HG03354 (cell line): ENCODE measurements at regions not wholly inside any gene's neighbourhood (a gene's known extent, or its start where the extent isn't known, plus 50 kb on each side); places are given as distances from the start of the nearest gene placed in this dataset.
A peak's percentile ranks its signal among the peaks of the same experiment; 100 is the strongest.
"Not testable (repeated sequence)": the region's sequence is repeated elsewhere in the genome, so short reads cannot be mapped to it uniquely, and the experiment has no call there.

Experiments used
- ATAC-seq: cut with Tn5 transposase; IDR thresholded peaks from one replicate; pipeline ENCODE4 v1.9.1; 2021; ENCODE audit warnings: mild to moderate bottlenecking; ENCODE audit not compliant: unreplicated experiment, poor library complexity, severe bottlenecking

DNA sequence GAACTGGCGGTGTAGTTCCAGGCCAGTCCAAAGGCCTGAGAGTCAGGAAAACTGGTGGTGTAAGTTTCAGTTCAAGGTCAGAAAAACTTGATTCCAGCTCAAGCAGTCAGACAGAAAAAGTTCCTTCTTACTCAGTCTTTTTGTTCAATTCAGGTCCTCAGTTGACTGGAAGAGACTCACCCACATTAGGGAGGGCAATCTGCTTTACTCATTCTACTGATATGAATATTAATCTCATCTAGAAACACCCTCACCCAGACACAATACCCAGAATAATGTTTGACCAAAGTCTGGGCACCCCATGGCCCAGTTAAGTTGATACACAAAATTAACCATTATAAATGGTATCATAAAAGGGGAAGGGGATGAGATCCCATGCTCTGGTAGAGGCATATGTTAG is 50.1 kb upstream of the LTA4H start:
- ATAC-seq, result no peak

- ATAC-seq, result not testable (repeated sequence)
Observed at GRCh38 chr12:96086190-96086589, 50.8 kb upstream of the LTA4H start.

- no peak for ATAC-seq
Observed at GRCh38 chr12:96091833-96092232, 56.4 kb upstream of the LTA4H start.

- ATAC-seq, result no peak
Observed at GRCh38 chr12:96093543-96094196, 58.3 kb upstream of the LTA4H start.

GRCh38 chr12:96094201-96094600 is 58.8 kb upstream of the LTA4H start:
- no peak for ATAC-seq

DNA sequence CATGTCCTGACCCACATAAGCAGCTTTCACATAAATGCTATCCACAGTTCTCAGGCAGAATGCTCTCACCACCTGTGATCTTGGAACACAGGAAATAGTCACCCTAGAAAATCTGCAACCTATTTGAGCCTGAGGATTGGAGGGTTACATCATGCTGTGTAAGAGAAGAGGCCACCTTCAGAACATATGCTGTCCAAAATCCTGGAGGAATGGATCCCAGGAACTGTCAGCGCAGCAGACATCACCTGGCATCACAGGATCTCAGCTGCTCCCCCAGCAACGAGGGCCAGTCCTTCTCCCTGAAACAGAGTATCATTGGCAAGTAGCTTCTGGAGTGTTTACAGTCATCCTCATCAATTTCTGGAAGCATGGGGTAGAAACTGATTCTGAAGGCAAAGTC is 63.2 kb upstream of the LTA4H start:
- ATAC-seq, result no peak

DNA sequence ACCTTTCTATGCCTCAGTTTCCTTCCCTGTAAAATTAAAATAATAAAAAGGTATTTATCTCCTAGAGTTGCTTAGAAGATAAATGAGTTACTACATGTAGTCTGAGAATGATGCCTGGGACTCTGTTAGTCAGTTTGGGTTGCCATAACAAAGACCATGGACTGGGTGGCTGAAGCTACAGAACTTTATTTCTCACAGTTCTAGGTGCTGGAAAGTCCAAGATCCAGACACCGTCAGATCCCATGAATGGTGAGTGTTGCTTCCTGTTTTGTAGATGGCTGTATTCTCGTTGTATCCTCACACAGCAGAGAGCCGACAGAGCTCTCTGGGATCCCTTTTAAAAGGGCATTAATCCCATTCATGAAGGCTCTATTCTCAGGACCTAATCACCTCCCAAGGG is 64.0 kb upstream of the LTA4H start:
- no peak for ATAC-seq

DNA sequence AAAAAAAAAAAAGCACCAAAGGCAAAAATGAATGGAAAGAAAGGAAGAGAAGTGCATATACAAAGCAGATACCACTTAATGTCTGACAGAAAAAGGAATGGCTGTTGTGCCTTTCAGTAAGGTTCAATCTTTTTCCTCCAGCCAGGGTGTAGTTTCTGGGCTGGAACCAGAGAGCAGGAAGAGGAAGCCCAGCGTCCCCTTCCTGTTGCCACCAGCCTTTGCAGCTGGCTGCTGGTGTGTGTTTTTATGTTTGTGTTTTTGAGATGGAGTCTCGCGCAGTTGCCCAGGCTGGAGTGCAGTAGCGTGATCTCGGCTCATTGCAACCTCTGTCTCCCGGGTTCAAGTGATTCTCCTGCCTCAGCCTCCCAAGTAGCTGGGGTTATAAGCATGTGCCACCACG is 64.6 kb upstream of the LTA4H start:
- ATAC-seq, result no peak

- ATAC-seq, result no peak
Observed at GRCh38 chr12:96101806-96102205, 66.4 kb upstream of the LTA4H start.

GRCh38 chr12:96103067-96103644 is 67.8 kb upstream of the LTA4H start:
- no peak for ATAC-seq

- no peak for ATAC-seq
Observed at GRCh38 chr12:96104566-96104965, 69.2 kb upstream of the LTA4H start.

- ATAC-seq, result no peak
Observed at GRCh38 chr12:96106137-96106536, 70.8 kb upstream of the LTA4H start.

DNA sequence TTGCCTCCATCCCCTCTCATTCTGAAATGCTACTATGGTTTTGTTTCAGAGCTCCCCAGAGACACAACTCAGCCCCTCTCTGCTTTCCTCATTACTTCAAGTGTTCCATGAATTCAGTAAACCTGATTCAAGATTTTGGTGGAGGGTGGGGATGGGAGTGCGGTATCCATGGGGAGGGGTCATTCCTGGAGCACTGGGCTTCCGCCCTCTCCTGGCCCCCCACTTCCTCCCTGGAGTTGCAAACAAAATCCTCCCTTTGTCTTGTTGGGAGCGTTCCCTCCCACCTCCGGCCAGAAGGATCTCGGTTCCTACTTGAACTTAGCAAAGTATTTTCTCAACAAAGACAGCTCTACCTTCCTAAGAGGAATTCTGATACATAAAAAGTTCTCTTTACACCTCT is 71.8 kb upstream of the LTA4H start:
- ATAC-seq, result no peak

GRCh38 chr12:96108321-96108720 is 72.9 kb upstream of the LTA4H start:
- ATAC-seq, result no peak

- ATAC-seq, result not testable (repeated sequence)
Observed at GRCh38 chr12:96108941-96109340, 73.6 kb upstream of the LTA4H start.

DNA sequence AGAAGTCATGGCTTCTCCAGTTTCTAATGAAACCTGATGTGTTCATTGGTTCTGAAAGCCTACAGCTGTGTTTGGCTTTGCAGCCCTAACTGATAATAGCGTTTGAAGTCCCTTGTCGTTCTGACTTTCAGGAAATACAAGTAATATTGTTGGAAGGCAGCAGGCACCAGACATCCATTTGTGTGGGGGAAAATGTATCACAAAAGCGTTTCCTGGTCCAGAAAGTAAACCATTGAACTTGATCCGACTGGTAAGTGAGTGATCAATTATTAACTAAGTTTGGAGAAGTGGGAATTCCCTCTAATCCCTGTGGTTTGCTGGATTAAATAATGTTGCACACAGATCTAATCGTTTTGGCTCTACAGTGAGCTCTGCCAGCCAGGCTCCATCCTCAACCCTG is 77.3 kb upstream of the LTA4H start:
- no peak for ATAC-seq

DNA sequence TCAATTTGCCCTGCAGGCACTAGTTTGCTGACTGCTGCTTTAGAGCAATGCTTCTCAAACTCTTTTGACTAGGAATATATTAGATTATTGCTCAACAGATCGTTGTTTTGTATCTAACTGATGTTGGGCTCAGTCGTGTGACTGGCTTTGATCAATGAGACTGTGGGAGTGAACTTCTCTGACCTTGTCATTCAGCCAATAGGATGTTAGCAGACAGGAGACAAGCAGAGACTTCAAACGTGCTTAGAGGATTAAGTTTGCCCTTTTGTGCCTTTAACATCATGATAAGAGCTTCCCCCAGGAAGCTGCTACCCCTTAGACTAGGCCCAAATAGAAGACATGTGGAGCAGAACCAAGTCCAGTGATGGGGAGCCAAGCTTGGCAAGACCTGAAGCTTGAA is 76.7 kb upstream of the ELK3 start:
- no peak for ATAC-seq

DNA sequence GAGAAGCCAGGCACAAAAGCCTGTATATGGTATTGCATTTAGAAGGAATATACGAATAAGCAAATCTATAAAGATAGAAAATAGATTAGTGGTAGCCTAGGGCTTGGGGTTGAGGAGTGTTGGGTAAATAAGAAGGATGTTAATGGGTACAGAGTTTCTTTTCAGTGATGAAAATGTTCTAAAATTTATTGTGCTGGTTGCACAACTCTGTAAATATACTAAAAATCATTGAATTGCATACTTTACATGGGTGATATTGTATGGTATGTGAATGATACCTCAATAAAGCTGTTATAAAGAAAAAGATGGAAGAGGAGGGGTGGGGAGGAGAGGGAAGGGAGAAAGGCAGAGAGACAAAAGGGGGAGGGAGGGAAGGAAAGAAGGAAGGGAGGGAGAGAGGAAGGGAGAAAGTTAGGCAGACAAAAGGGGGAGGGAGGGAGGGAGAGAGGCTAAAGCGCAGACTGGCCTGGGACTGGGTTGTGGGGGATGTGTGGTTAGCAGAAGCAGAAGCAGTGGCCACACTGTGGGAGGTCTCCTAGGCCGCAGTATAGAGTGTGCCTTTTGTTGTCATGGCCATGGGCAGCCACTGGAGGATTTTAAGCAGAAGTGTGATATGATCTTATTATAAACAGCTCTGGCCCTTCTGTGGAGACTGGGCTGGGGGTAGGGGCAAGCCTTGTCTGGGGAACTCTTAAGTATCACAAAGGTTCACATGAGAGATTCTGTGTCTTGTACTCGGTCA is 73.6 kb upstream of the ELK3 start:
- peak; percentile 89 for ATAC-seq

DNA sequence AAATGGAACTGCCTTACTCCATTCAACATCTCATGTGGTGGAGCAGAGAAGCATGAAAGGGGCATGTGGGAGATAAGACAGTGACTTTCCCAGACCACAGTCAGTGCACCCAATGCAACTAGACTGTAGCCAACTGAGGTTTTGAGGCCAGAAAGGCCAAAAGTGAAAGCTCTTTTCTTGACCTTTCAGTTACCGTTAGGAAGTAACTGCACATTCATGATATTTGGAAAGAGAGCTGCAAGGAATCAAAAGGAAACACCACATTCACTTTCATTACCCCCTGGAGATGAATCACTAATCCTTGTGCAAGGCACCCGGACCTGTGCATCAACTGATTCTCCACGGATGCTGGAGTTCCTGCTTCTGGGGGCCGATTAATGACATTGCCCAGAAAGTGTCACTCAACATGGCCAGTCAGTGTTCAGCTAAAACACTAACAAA is 72.9 kb upstream of the ELK3 start:
- ATAC-seq, result peak; percentile 45

DNA sequence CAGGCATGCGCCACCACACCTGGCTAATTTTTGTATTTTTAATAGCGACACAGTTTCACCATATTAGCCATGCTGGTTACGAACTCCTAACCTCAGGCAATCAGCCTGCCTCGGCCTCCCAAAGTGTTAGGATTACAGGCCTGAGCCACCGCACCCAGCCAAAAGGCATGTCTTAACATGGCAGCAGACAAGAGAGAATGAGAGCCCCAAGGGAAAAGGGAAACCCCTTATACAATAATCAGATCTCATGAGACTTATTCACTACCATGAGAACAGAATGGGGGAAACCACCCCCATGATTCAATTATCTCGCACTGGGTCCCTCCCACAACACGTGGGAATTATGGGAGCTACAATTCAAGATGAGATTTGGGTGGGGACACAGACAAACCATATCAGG is 65.9 kb upstream of the ELK3 start:
- not testable (repeated sequence) for ATAC-seq

- no peak for ATAC-seq
Observed at GRCh38 chr12:96130396-96131059, 63.6 kb upstream of the ELK3 start.
